ENCODE measurements at regions not wholly inside any gene's neighbourhood (a gene's known extent, or its start where the extent isn't known, plus 50 kb on each side); places are given as distances from the start of the nearest gene placed in this dataset.

GRCh38 chr7:67729771-67730170 lies 733.1 kb downstream of the TYW1 start:
- no peak for TF ChIP-seq CTCF (IDR thresholded peaks at IDR 0.05)
- no peak for TF ChIP-seq POLR2A (IDR thresholded peaks at IDR 0.05)
